ENCODE measurements at regions not wholly inside any gene's neighbourhood (a gene's known extent, or its start where the extent isn't known, plus 50 kb on each side); places are given as distances from the start of the nearest gene placed in this dataset.

DNA sequence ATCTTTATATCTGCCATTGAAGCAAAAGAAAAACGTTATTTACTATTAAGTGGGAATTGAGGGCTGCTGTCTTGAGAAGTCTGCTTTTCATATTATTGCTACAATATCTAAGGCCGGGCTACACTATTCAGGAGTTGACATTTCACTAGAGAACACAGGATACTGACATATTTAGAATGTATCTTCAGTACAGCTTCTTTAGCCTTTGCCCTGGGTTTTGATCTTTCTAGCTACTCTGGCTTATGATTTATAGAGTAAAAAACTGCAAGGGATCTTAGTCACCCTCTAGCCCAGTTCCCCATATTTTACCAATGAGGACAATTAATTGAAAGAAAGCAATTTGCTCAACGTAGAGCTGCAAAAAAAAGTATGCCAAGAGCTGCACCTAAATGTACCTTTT, 307.4 kb upstream of the DPPA4 start:
- no peak for TF ChIP-seq TEAD1 (CRISPR knock-in tag; IDR thresholded peaks at IDR 0.05)
- TF ChIP-seq KAT7 (CRISPR knock-in tag; IDR thresholded peaks at IDR 0.05; ENCODE audit: borderline replicate concordance), result no peak
- TF ChIP-seq ESRRA (CRISPR knock-in tag; IDR thresholded peaks at IDR 0.05; ENCODE audit: borderline replicate concordance), result no peak
- TF ChIP-seq ZNF512 (CRISPR knock-in tag; IDR thresholded peaks at IDR 0.05; ENCODE audit: borderline replicate concordance), result no peak
- no peak for TF ChIP-seq ATF1 (CRISPR knock-in tag; IDR thresholded peaks at IDR 0.05)
- no peak for TF ChIP-seq STAT6 (CRISPR knock-in tag; conservative IDR thresholded peaks at IDR 0.05; ENCODE audit: low read depth)
- no peak for TF ChIP-seq CREM (CRISPR knock-in tag; IDR thresholded peaks at IDR 0.05)
- no peak for TF ChIP-seq MYBL2 (CRISPR knock-in tag; IDR thresholded peaks at IDR 0.05)
- no peak for TF ChIP-seq TCF7 (CRISPR knock-in tag; IDR thresholded peaks at IDR 0.05; ENCODE audit: low read depth)
- no peak for TF ChIP-seq NFATC4 (CRISPR knock-in tag; IDR thresholded peaks at IDR 0.05)
- TF ChIP-seq, protein P1, sequence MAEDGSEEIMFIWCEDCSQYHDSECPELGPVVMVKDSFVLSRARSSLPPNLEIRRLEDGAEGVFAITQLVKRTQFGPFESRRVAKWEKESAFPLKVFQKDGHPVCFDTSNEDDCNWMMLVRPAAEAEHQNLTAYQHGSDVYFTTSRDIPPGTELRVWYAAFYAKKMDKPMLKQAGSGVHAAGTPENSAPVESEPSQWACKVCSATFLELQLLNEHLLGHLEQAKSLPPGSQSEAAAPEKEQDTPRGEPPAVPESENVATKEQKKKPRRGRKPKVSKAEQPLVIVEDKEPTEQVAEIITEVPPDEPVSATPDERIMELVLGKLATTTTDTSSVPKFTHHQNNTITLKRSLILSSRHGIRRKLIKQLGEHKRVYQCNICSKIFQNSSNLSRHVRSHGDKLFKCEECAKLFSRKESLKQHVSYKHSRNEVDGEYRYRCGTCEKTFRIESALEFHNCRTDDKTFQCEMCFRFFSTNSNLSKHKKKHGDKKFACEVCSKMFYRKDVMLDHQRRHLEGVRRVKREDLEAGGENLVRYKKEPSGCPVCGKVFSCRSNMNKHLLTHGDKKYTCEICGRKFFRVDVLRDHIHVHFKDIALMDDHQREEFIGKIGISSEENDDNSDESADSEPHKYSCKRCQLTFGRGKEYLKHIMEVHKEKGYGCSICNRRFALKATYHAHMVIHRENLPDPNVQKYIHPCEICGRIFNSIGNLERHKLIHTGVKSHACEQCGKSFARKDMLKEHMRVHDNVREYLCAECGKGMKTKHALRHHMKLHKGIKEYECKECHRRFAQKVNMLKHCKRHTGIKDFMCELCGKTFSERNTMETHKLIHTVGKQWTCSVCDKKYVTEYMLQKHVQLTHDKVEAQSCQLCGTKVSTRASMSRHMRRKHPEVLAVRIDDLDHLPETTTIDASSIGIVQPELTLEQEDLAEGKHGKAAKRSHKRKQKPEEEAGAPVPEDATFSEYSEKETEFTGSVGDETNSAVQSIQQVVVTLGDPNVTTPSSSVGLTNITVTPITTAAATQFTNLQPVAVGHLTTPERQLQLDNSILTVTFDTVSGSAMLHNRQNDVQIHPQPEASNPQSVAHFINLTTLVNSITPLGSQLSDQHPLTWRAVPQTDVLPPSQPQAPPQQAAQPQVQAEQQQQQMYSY (CRISPR knock-in tag; IDR thresholded peaks at IDR 0.05), result no peak
- no peak for TF ChIP-seq JUN (CRISPR knock-in tag; IDR thresholded peaks at IDR 0.05)
- TF ChIP-seq, protein P2, sequence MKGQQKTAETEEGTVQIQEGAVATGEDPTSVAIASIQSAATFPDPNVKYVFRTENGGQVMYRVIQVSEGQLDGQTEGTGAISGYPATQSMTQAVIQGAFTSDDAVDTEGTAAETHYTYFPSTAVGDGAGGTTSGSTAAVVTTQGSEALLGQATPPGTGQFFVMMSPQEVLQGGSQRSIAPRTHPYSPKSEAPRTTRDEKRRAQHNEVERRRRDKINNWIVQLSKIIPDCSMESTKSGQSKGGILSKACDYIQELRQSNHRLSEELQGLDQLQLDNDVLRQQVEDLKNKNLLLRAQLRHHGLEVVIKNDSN (CRISPR knock-in tag; IDR thresholded peaks at IDR 0.05), result no peak
- no peak for TF ChIP-seq SOX15 (CRISPR knock-in tag; IDR thresholded peaks at IDR 0.05)
- no peak for TF ChIP-seq ZNF138 (CRISPR knock-in tag; conservative IDR thresholded peaks at IDR 0.05)
- TF ChIP-seq ZNF423 (CRISPR knock-in tag; IDR thresholded peaks at IDR 0.05), result no peak
- no peak for TF ChIP-seq ZNF232 (CRISPR knock-in tag; IDR thresholded peaks at IDR 0.05)
- TF ChIP-seq, protein P3, sequence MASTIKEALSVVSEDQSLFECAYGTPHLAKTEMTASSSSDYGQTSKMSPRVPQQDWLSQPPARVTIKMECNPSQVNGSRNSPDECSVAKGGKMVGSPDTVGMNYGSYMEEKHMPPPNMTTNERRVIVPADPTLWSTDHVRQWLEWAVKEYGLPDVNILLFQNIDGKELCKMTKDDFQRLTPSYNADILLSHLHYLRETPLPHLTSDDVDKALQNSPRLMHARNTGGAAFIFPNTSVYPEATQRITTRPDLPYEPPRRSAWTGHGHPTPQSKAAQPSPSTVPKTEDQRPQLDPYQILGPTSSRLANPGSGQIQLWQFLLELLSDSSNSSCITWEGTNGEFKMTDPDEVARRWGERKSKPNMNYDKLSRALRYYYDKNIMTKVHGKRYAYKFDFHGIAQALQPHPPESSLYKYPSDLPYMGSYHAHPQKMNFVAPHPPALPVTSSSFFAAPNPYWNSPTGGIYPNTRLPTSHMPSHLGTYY (CRISPR knock-in tag; IDR thresholded peaks at IDR 0.05), result no peak
- TF ChIP-seq, protein P4, sequence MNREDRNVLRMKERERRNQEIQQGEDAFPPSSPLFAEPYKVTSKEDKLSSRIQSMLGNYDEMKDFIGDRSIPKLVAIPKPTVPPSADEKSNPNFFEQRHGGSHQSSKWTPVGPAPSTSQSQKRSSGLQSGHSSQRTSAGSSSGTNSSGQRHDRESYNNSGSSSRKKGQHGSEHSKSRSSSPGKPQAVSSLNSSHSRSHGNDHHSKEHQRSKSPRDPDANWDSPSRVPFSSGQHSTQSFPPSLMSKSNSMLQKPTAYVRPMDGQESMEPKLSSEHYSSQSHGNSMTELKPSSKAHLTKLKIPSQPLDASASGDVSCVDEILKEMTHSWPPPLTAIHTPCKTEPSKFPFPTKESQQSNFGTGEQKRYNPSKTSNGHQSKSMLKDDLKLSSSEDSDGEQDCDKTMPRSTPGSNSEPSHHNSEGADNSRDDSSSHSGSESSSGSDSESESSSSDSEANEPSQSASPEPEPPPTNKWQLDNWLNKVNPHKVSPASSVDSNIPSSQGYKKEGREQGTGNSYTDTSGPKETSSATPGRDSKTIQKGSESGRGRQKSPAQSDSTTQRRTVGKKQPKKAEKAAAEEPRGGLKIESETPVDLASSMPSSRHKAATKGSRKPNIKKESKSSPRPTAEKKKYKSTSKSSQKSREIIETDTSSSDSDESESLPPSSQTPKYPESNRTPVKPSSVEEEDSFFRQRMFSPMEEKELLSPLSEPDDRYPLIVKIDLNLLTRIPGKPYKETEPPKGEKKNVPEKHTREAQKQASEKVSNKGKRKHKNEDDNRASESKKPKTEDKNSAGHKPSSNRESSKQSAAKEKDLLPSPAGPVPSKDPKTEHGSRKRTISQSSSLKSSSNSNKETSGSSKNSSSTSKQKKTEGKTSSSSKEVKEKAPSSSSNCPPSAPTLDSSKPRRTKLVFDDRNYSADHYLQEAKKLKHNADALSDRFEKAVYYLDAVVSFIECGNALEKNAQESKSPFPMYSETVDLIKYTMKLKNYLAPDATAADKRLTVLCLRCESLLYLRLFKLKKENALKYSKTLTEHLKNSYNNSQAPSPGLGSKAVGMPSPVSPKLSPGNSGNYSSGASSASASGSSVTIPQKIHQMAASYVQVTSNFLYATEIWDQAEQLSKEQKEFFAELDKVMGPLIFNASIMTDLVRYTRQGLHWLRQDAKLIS (CRISPR knock-in tag; IDR thresholded peaks at IDR 0.05; ENCODE audit: borderline replicate concordance), result no peak
- TF ChIP-seq, protein P5, sequence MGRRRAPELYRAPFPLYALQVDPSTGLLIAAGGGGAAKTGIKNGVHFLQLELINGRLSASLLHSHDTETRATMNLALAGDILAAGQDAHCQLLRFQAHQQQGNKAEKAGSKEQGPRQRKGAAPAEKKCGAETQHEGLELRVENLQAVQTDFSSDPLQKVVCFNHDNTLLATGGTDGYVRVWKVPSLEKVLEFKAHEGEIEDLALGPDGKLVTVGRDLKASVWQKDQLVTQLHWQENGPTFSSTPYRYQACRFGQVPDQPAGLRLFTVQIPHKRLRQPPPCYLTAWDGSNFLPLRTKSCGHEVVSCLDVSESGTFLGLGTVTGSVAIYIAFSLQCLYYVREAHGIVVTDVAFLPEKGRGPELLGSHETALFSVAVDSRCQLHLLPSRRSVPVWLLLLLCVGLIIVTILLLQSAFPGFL (CRISPR knock-in tag; IDR thresholded peaks at IDR 0.05; ENCODE audit: borderline replicate concordance), result no peak
- H3K9me3 Mint-ChIP-seq, result peaks cover 8% of the 10 kb centered on the region
- ChIA-PET POLR2A (no interaction called here), CTCF (no interaction called here)
- ATAC-seq (no peak), DNase-seq (ENCODE audit: low spot score) (no peak)
- no peak overlapping the region for H3K27ac Mint-ChIP-seq
- 0 out of 2 replicates have a peak, but pooled peaks cover under 1% of the 10 kb centered on the region for H3K36me3 Mint-ChIP-seq
- H3K27me3 Mint-ChIP-seq (ENCODE audit: low read depth), result no peaks in the 10 kb centered on the region
- peaks cover 4% of the 10 kb centered on the region for H3K4me1 Mint-ChIP-seq
- H3K4me3 Mint-ChIP-seq, result no peak overlapping the region

All from WTC11 (cell line).